ENCODE measurements at regions not wholly inside any gene's neighbourhood (a gene's known extent, or its start where the extent isn't known, plus 50 kb on each side); places are given as distances from the start of the nearest gene placed in this dataset.

DNA sequence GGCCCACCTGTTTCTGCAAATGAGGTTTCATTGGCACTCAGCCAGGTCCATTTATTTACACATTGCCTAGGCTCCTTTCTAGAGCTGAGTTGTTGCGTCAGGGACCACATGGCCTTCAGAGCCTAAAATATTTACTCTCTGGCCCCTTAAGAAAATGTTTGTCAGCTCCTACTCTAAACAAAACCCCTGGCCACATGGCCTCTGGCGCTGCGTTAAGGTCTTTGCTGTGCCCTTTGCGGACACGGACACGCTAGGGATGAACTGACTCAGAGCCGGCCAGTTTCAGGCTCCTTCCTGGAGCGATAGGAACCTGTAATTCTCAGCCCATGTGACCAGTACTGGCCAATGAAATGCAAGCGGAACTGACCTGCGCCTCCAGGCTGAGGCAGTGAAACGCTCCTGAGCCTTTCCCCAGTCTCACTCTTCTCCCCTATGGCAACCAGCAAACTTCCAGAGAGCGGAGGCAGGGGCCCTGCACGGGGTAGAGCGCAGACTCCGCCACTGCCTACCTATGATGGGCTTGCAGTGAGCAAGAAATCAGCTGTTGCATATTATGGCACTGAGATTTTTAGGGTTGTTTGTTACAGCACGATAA lies 160.3 kb downstream of the ETS2 start:
- Mint-ChIP-seq H3K4me3 (ENCODE audit: low read depth) (peak overlapping the region; percentile 40), H3K9me3 (ENCODE audit: low read depth) (peaks cover 11% of the 10 kb centered on the region), H3K36me3 (ENCODE audit: insufficient read depth) (no peaks in the 10 kb centered on the region), H3K27me3 (no peaks in the 10 kb centered on the region), H3K27ac (peak overlapping the region; percentile 91), H3K4me1 (ENCODE audit: low read depth) (peaks cover 17% of the 10 kb centered on the region)
- DNase-seq (ENCODE audit: low spot score, unreplicated experiment), result peak; percentile 56
- TF ChIP-seq, protein P1, sequence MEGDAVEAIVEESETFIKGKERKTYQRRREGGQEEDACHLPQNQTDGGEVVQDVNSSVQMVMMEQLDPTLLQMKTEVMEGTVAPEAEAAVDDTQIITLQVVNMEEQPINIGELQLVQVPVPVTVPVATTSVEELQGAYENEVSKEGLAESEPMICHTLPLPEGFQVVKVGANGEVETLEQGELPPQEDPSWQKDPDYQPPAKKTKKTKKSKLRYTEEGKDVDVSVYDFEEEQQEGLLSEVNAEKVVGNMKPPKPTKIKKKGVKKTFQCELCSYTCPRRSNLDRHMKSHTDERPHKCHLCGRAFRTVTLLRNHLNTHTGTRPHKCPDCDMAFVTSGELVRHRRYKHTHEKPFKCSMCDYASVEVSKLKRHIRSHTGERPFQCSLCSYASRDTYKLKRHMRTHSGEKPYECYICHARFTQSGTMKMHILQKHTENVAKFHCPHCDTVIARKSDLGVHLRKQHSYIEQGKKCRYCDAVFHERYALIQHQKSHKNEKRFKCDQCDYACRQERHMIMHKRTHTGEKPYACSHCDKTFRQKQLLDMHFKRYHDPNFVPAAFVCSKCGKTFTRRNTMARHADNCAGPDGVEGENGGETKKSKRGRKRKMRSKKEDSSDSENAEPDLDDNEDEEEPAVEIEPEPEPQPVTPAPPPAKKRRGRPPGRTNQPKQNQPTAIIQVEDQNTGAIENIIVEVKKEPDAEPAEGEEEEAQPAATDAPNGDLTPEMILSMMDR (IDR thresholded peaks at IDR 0.05; ENCODE audit: unreplicated experiment), result no peak

DNA sequence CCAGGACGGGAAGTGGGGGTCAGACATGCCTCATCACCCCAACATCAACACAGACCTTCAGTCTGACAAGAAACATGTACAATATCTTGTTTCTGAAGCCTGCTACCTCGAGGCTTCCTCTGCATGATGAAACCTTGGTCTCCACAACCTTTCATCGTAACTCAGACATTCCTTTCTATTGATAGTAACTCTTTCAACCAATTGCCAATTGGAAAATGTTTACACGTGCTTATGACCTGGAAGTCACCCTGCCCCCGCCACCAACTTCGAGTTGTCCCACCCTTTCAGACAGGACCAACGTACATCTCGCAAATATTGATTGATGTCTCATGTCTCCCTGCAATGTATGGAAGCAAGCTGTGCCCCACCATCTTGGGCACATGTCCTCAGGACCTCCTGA lies 159.5 kb downstream of the ETS2 start:
- Mint-ChIP-seq H3K27me3 (no peaks in the 10 kb centered on the region), H3K27ac (peak overlapping the region; percentile 91), H3K36me3 (ENCODE audit: insufficient read depth) (peaks cover 2% of the 10 kb centered on the region), H3K9me3 (ENCODE audit: low read depth) (peaks cover 11% of the 10 kb centered on the region), H3K4me1 (ENCODE audit: low read depth) (peaks cover 18% of the 10 kb centered on the region), H3K4me3 (ENCODE audit: low read depth) (no peak overlapping the region)
- TF ChIP-seq, protein P1 (IDR thresholded peaks at IDR 0.05; ENCODE audit: unreplicated experiment), result no peak
- no peak for DNase-seq (ENCODE audit: low spot score, unreplicated experiment)

DNA sequence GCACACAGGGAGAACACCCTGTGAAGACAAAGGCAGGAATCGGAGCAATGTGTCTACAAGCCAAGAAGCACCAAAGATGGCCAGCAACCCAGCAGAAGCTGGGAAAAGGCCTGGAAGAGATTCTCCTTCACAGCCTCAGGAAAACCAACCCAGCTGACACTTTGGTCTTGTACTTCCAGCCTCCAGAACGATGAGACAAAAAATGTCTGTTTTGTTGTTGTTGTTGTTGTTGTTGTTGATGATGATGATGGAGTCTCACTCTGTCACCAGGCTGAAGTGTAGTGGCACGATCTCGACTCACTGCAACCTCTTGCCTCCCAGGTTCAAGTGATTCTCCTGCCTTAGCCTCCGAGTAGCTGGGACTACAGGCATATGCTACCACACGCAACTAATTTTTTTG lies 157.3 kb downstream of the ETS2 start:
- Mint-ChIP-seq H3K27ac (no peak overlapping the region), H3K36me3 (ENCODE audit: insufficient read depth) (peaks cover 2% of the 10 kb centered on the region), H3K4me3 (ENCODE audit: low read depth) (no peak overlapping the region), H3K27me3 (no peaks in the 10 kb centered on the region), H3K4me1 (ENCODE audit: low read depth) (peaks cover 35% of the 10 kb centered on the region), H3K9me3 (ENCODE audit: low read depth) (peaks cover 11% of the 10 kb centered on the region)
- TF ChIP-seq, protein P1 (IDR thresholded peaks at IDR 0.05; ENCODE audit: unreplicated experiment), result no peak
- DNase-seq (ENCODE audit: low spot score, unreplicated experiment), result no peak

DNA sequence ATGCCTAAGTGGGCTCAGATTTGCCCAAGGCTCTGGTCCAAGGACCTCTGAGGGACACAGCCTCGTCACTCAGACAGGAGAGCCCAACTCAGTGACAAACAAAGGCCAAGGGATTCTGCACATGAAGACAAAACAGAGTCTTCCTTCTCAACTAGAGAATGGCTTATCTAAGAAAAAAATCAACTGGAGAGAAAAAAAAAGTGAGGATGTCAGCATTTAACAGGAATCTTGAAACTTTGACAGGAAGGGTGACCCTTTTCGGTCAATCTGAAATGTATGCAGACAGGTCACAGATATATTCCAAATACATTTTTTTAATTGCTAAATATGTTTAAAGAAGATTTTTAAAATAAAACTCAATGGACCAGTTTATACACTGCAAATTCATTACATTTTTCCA lies 154.5 kb downstream of the ETS2 start:
- H3K27me3 Mint-ChIP-seq, result no peaks in the 10 kb centered on the region
- H3K9me3 Mint-ChIP-seq (ENCODE audit: low read depth), result peaks cover 11% of the 10 kb centered on the region
- DNase-seq (ENCODE audit: low spot score, unreplicated experiment), result no peak
- no peak overlapping the region for H3K27ac Mint-ChIP-seq
- peaks cover 44% of the 10 kb centered on the region for H3K4me1 Mint-ChIP-seq (ENCODE audit: low read depth)
- TF ChIP-seq, protein P1 (IDR thresholded peaks at IDR 0.05; ENCODE audit: unreplicated experiment), result no peak
- H3K4me3 Mint-ChIP-seq (ENCODE audit: low read depth), result no peak overlapping the region
- peaks cover 2% of the 10 kb centered on the region for H3K36me3 Mint-ChIP-seq (ENCODE audit: insufficient read depth)

DNA sequence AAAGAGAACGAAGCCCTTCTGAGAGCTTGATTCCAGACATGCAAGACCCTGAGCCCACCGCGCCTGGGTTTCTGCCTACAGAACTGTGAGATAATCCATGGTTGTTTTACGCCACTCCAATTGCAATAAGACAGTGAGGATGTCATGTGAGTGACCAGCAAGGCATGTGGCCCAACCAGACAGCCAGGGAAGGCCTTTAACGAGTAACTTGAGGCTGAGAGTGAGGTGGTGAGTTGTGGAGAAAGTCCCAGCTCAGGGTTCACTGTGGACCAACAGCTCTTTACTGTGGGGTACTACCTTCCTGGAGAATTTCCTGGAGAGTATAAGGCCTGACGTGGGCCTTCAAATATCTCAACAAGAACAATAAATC lies 153.9 kb downstream of the ETS2 start:
- TF ChIP-seq, protein P1 (IDR thresholded peaks at IDR 0.05; ENCODE audit: unreplicated experiment), result no peak
- H3K27me3 Mint-ChIP-seq, result no peaks in the 10 kb centered on the region
- H3K9me3 Mint-ChIP-seq (ENCODE audit: low read depth), result peaks cover 11% of the 10 kb centered on the region
- H3K36me3 Mint-ChIP-seq (ENCODE audit: insufficient read depth), result peaks cover 2% of the 10 kb centered on the region
- no peak overlapping the region for H3K4me3 Mint-ChIP-seq (ENCODE audit: low read depth)
- no peak overlapping the region for H3K27ac Mint-ChIP-seq
- peaks cover 44% of the 10 kb centered on the region for H3K4me1 Mint-ChIP-seq (ENCODE audit: low read depth)
- no peak for DNase-seq (ENCODE audit: low spot score, unreplicated experiment)

Data from progenitor cell of endocrine pancreas (in vitro differentiated cells).